ENCODE measurements at regions not wholly inside any gene's neighbourhood (a gene's known extent, or its start where the extent isn't known, plus 50 kb on each side); places are given as distances from the start of the nearest gene placed in this dataset.
"Not testable (repeated sequence)": the region's sequence is repeated elsewhere in the genome, so short reads cannot be mapped to it uniquely, and the experiment has no call there.

GRCh38 chr16:52104993-52105392 is 441.9 kb downstream of the TOX3 start:
- DNase-seq (ENCODE audit: low spot score), result not testable (repeated sequence)

GRCh38 chr16:52103791-52104190 is 443.2 kb downstream of the TOX3 start:
- DNase-seq (ENCODE audit: low spot score), result no peak

- no peak for DNase-seq (ENCODE audit: low spot score)
Observed at GRCh38 chr16:52101246-52101645, 445.7 kb downstream of the TOX3 start.

DNA sequence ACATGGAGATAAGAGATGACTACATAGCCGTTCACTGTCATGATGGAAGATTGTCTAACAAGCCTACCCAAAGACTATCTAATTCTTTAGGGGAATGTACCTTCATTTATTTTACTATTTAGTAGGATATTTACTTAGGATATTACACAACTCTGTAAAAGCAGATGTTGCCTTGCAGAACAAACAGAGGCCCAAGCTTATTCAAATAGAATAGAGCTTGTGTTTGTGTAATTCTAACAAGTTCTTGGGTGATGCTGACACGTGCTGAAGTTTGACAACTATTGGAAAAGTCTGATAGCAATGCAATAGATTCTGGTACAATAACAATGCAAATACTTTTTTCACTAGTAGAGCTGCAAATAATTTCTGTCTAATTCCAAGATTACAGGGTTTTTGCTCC is 447.6 kb downstream of the TOX3 start:
- peak; percentile 30 for DNase-seq (ENCODE audit: low spot score)

DNA sequence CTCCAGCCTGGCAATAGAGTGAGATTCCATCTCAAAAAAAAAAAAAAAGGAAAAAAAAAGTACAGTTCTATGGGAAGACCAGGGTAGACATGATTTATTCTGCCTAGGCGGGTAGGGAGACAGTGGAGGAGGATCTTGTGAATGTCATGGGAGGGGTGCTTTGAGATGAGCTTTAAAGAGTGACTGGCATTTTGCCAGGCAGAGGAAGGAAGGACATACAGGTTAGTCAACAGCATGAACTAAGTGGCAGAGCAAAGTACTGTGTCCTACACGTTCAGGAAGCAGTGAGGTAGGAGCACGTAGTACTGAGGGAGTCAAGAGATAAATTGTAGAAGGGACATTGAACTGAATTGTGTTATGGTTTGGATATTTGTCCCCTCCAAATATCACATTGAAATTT is 451.5 kb downstream of the TOX3 start:
- DNase-seq (ENCODE audit: low spot score), result no peak

- DNase-seq (ENCODE audit: low spot score), result no peak
Observed at GRCh38 chr16:52092126-52092525, 454.8 kb downstream of the TOX3 start.

DNA sequence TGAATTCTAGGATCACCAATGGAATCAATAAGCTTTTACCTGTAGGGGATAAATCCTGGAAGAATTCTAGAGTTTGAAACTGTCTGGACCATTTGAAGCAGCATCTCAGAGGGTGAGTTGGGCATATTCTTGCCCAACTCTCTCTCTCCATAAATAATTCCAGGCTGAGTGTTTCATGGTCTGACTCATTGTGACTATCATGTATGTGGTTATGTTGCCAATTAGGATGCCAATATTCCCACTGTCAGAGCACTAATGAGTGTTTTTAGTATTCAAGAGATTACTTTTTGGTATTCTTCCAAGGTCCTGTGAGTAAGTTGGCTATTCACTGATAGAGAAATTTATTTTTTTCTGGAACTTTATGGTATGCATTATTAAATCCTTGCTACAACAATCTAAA is 456.9 kb downstream of the TOX3 start:
- no peak for DNase-seq (ENCODE audit: low spot score)

DNA sequence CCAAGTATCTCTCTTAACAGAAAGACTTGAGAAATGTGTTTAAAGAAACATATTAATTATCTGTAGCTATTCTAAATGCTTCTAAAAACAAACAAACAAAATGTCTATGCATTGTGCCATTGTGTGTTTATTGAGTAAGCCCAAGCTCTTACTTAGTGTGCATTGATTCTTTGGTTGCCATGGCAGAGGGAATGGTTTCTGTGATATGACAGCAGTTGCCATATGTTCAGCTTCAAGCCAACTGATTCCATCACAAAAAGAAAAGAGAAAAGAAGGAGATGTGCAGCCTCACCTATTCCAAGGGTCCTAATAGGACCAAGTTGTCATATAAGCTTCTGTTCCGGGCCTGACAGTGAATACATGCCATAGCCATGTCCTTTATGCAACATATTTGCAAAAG is 457.5 kb downstream of the TOX3 start:
- no peak for DNase-seq (ENCODE audit: low spot score)

GRCh38 chr16:52086901-52087300 is 460.0 kb downstream of the TOX3 start:
- no peak for DNase-seq (ENCODE audit: low spot score)

- no peak for DNase-seq (ENCODE audit: low spot score)
Observed at GRCh38 chr16:52078716-52079655, 468.0 kb downstream of the TOX3 start.

DNA sequence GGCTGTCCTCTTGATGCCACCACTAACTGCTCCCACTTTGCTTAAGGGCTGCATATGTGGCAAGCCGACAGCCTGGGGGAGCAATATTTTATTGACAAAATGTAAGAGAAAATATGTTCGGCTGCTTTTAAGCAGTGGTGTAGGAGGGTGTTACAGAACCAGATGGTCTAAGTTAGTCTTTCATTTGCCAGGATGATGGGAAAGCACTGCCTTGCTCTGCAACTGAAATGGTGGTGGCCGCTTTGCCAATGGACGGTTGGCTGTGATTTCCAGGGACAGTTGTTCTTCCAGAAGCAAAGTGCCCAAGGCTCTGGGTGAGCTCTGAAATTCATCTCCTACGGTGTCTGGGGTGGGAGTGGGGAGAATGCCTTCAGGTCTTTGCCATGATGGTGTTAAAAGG is 469.3 kb downstream of the TOX3 start:
- no peak for DNase-seq (ENCODE audit: low spot score)

- no peak for DNase-seq (ENCODE audit: low spot score)
Observed at GRCh38 chr16:52076801-52077201, 470.1 kb downstream of the TOX3 start.

DNA sequence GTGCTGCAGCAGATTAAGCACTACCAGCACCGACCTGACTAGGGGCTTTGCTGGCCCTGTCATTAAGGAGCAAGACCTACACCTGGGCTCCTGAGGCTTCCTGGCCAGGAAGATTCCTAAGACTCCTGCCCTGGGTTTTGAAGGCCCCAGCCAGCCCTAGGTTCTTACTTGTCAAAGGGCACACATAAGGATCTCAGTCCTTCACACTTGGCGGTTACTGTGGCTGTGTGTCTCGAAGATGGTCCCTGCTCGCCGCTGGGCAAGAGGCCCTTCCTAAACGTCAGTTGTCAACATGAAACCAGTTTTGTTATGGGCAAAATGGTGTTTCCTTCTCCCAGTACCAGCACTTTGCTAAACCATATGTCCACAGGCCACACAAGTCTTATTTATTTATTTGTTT is 470.6 kb downstream of the TOX3 start:
- DNase-seq (ENCODE audit: low spot score), result no peak

GRCh38 chr16:52074133-52074532 is 472.8 kb downstream of the TOX3 start:
- no peak for DNase-seq (ENCODE audit: low spot score)

DNA sequence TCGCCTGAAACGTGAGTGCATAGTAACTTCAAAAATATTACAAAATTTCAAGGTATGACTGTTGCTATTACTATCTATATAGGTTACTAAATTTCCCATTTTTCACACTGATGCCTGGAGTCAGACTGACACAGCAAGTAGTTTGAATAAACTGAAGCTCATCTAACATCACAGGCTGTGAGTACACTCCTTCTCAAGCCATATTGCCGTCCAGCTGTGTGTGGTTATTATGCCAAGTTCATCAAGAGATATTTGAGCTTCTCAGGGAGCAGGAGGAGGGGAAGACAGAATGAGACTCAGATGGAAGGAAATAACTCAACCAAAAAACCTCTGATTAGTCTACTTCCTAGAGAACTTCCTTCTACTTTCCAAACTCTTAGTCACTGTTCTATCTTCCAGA is 473.9 kb downstream of the TOX3 start:
- no peak for DNase-seq (ENCODE audit: low spot score)

GRCh38 chr16:52071101-52071500 is 475.8 kb downstream of the TOX3 start:
- DNase-seq (ENCODE audit: low spot score), result no peak

DNA sequence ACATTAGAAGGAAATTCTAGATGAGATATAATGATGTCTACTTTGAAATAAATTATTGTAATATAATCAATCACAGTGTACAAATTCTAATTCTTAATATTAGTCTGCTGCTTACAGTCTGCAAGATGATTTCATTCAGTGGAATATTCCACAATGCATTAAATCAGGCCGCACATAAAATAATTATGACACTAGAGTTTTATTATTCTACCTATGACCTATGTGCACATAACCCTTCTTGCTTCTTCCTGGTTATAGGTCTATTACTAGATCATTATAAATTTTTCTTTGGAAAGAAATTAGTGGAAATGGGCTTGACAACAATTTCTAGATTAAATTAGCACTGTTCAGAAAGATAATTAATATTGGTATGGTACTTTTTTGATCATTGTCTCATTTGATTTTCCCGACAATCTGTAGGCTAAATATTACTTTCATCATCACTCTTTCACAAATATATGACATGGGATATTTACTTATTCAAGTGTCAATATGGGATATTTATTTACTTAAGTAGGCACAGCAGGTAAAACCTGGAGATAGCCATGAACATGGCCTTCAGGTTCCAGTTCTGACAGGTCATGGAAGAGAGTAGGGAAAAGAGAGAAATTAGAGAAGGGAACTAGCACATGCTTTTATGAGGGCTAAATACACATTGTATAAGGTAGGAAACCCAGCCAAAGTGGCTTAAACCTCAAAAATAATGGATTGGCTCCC is 476.4 kb downstream of the TOX3 start:
- DNase-seq (ENCODE audit: low spot score), result no peak

- peak; percentile 63 for DNase-seq (ENCODE audit: low spot score)
Observed at GRCh38 chr16:52069866-52070265, 477.1 kb downstream of the TOX3 start.

- DNase-seq (ENCODE audit: low spot score), result peak; percentile 72
Observed at GRCh38 chr16:52068447-52069074, 478.4 kb downstream of the TOX3 start.

- DNase-seq (ENCODE audit: low spot score), result no peak
Observed at GRCh38 chr16:52066962-52067361, 480.0 kb downstream of the TOX3 start.

DNA sequence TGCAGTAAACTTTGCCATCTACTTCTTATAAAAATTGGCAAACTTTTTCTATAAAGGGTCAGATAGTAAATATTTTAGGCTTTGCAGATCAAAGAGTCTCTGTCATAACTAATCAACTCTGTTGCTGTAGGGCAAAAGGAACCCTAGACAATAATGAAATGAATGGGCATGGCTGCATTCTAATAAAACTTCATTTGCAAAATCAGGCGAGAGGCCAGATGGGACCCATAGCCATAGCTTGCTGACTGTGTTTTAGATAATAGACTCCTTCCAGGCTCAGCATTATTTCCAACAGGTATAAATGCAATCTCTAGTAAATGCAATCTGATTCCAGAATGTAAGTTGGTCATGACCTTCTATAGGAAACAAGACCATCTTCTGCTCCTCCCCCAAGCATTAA is 490.7 kb downstream of the TOX3 start:
- no peak for DNase-seq (ENCODE audit: low spot score)

DNA sequence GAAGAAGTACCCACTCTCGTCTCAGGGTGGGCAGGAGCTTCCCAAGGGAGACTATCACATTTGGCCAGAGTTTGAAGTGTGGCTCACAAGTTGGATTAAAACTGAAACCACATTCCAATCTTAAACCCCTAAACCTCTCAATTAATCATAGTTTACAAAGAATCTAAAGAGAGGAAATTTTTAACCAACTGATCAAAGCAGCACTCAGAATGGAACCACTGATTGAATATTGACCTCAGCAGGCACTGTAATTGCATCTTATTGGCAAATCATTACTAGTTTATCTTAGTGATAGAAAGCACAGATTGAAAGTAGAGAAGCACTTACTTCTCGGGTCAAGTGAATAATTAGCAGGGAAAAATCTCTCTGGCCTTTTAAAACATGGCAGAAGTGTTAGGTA is 491.6 kb downstream of the TOX3 start:
- DNase-seq (ENCODE audit: low spot score), result no peak

GRCh38 chr16:52054326-52054725 is 492.6 kb downstream of the TOX3 start:
- no peak for DNase-seq (ENCODE audit: low spot score)
